Caco-2 (cell line): ENCODE measurements at regions not wholly inside any gene's neighbourhood (a gene's known extent, or its start where the extent isn't known, plus 50 kb on each side); places are given as distances from the start of the nearest gene placed in this dataset.
"Not testable (repeated sequence)": the region's sequence is repeated elsewhere in the genome, so short reads cannot be mapped to it uniquely, and the experiment has no call there.

Source experiments
- BruUV-seq: library from RNA; stranded (reverse); fragments of 400-500 nt; replicated peaks from 2 replicates; lab custom pipeline; 2021; lab: Mats Ljungman, UMichigan
- CTCF ChIA-PET: fragments of 300-600 bp; sonication (Branson Sonifier 250); formaldehyde crosslinking; loops from one replicate; lab custom pipeline; 2022; ENCODE audit warnings: antibody characterized with exemption; lab: Charles Lee
- POLR2A ChIA-PET: fragments of 300-600 bp; sonication (Branson Sonifier 250); formaldehyde crosslinking; loops from one replicate; lab custom pipeline; 2022; ENCODE audit warnings: antibody characterized with exemption; lab: Charles Lee
- DNase-seq, 2 experiments: peaks; one replicate each; pipeline versions ENCODE4 v3.0.0 to v3.0.0-alpha.2; 2020 to 2022
- H3K27me3 ChIP-seq: replicated peaks from 2 replicates; pipeline ENCODE4 v1.6.0; 2011; ENCODE audit warnings: low read length; ENCODE audit not compliant: control insufficient read depth, insufficient read depth
- H3K36me3 ChIP-seq: 2 replicates; pipeline ENCODE4 v1.5.1; 2011; ENCODE audit warnings: low read length; ENCODE audit not compliant: control insufficient read depth, insufficient read depth
- H3K4me1 ChIP-seq: fragments of 250-450 bp; sonication (Bioruptor Pico); 2 replicates; pipeline ENCODE4 v1.5.1; 2020; ENCODE audit warnings: mild to moderate bottlenecking
- H3K4me3 ChIP-seq: 2 replicates; pipeline ENCODE4 v1.5.1; 2011; ENCODE audit warnings: low read depth, mild to moderate bottlenecking, control low read depth, low read length
- H3K9me3 ChIP-seq: fragments of 250-450 bp; sonication (Bioruptor Pico); 2 replicates; pipeline ENCODE4 v1.5.1; 2020; ENCODE audit warnings: mild to moderate bottlenecking, moderate library complexity
- H3K27ac Mint-ChIP-seq: one replicate; pipeline ENCODE4 v1.8.0; 2022; ENCODE audit warnings: mixed read lengths; ENCODE audit not compliant: unreplicated experiment
- H3K27me3 Mint-ChIP-seq: one replicate; pipeline ENCODE4 v1.8.0; 2022; ENCODE audit warnings: mixed read lengths; ENCODE audit not compliant: insufficient read depth, unreplicated experiment
- H3K36me3 Mint-ChIP-seq: one replicate; pipeline ENCODE4 v1.8.0; 2022; ENCODE audit warnings: mild to moderate bottlenecking, mixed read lengths; ENCODE audit not compliant: insufficient read depth, unreplicated experiment
- H3K4me1 Mint-ChIP-seq: one replicate; pipeline ENCODE4 v1.8.0; 2022; ENCODE audit warnings: low read depth, mixed read lengths; ENCODE audit not compliant: unreplicated experiment
- H3K4me3 Mint-ChIP-seq: one replicate; pipeline ENCODE4 v1.8.0; 2022; ENCODE audit warnings: mild to moderate bottlenecking, moderate library complexity, mixed read lengths; ENCODE audit not compliant: unreplicated experiment
- H3K9me3 Mint-ChIP-seq: one replicate; pipeline ENCODE4 v1.8.0; 2022; ENCODE audit warnings: mixed read lengths; ENCODE audit not compliant: unreplicated experiment
- CTCF ChIP-seq, 2 experiments: fragments of 200-600 bp in 1 of 2; IDR thresholded peaks; 1 replicate in 1 of 2; 2 replicates in 1 of 2; pipeline versions ENCODE4 v1.5.1 to v1.8.0; 2011 to 2022; ENCODE audit warnings: antibody characterized with exemption in 1 of 2, control low read depth in 1 of 2, inconsistent platforms in 1 of 2, low read depth in 1 of 2, low read length in 1 of 2, mild to moderate bottlenecking in 1 of 2, moderate library complexity in 1 of 2; ENCODE audit not compliant: insufficient read depth in 1 of 2, severe bottlenecking in 1 of 2, unreplicated experiment in 1 of 2
- intact Hi-C: fragments of 100-400 bp; cut with micrococcal nuclease; formaldehyde crosslinking; loops from one replicate; pipeline ENCODE4 v1.10.0; 2022; ENCODE audit not compliant: unreplicated experiment

DNA sequence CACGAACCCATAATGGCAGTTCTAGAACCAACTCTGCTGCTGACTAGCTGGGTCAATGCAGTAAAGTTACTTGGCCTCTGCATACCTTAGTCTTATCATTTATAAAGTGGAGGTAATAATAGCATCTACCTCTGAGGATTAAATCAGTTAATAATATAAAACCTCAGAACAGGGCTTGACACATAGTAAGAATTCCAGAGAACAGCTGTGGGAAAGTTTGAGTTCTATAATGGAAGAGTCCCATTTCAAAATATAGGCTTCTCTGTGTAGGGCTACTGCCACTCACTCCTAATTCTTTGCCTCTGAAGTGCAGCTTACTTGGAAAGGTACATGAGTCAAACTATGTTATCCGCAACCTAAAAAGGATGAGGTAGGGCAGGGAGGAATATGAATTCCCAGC lies 269.2 kb upstream of the PRKD1 start:
- TF ChIP-seq CTCF (IDR thresholded peaks at IDR 0.05; ENCODE audit: insufficient read depth in 1 of 2, low read depth in 1 of 2, low read length in 1 of 2, severe bottlenecking in 1 of 2, unreplicated experiment in 1 of 2) = no peak
- Mint-ChIP-seq H3K4me1 (no peaks in the 10 kb centered on the region), H3K4me3 (no peak overlapping the region), H3K27ac (no peak overlapping the region), H3K36me3 (no peaks in the 10 kb centered on the region), H3K27me3 (peaks cover 5% of the 10 kb centered on the region), H3K9me3 (no peaks in the 10 kb centered on the region)
- Histone ChIP-seq H3K27me3 (no peaks in the 10 kb centered on the region), H3K9me3 (no peaks in the 10 kb centered on the region), H3K4me1 (no peaks in the 10 kb centered on the region), H3K4me3 (no peak overlapping the region), H3K36me3 (no peaks in the 10 kb centered on the region)
- POLR2A ChIA-PET = no interaction called here
- intact Hi-C loops = no loop called here
- CTCF ChIA-PET = no interaction called here
- no TSS peak for BruUV-seq
- no peak for DNase-seq

DNA sequence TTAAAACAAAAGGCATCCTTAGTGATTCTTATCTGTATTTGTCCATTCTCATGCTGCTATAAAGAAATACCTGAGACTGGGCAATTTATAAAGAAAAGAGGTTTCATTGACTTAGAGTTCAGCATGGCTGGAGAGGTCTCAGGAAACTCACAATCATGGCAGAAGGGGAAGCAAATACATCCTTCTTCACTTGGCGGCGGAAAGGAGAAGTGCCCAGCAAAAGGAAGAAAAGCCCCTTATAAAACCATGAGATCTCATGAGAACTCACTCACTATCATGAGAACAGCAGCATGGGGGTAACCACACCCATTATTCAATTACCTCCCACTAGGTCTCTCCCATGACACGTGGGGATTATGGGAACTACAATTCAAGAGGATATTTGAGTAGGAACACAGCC lies 271.1 kb upstream of the PRKD1 start:
- H3K27ac Mint-ChIP-seq, intact Hi-C loops, H3K9me3 Mint-ChIP-seq, H3K4me1 ChIP-seq, H3K27me3 Mint-ChIP-seq, POLR2A ChIA-PET, H3K36me3 ChIP-seq, H3K4me3 Mint-ChIP-seq, DNase-seq, H3K4me1 Mint-ChIP-seq, H3K9me3 ChIP-seq, BruUV-seq, CTCF ChIA-PET, H3K27me3 ChIP-seq, H3K36me3 Mint-ChIP-seq, H3K4me3 ChIP-seq: not testable (repeated sequence)

GRCh38 chr14:30204431-30204980 lies 276.9 kb upstream of the PRKD1 start:
- Mint-ChIP-seq H3K27me3 (peaks cover 5% of the 10 kb centered on the region), H3K27ac (no peak overlapping the region), H3K36me3 (no peaks in the 10 kb centered on the region), H3K9me3 (no peaks in the 10 kb centered on the region), H3K4me3 (no peak overlapping the region), H3K4me1 (no peaks in the 10 kb centered on the region)
- no peaks in the 10 kb centered on the region for H3K4me1 ChIP-seq
- no peaks in the 10 kb centered on the region for H3K9me3 ChIP-seq
- CTCF ChIA-PET = no interaction called here
- no peak overlapping the region for H3K4me3 ChIP-seq
- BruUV-seq = no TSS peak
- TF ChIP-seq CTCF (IDR thresholded peaks at IDR 0.05; ENCODE audit: insufficient read depth in 1 of 2, low read depth in 1 of 2, low read length in 1 of 2, severe bottlenecking in 1 of 2, unreplicated experiment in 1 of 2) = no peak
- POLR2A ChIA-PET = no interaction called here
- H3K27me3 ChIP-seq = no peaks in the 10 kb centered on the region
- no peaks in the 10 kb centered on the region for H3K36me3 ChIP-seq
- intact Hi-C loops = no loop called here
- DNase-seq = no peak

DNA sequence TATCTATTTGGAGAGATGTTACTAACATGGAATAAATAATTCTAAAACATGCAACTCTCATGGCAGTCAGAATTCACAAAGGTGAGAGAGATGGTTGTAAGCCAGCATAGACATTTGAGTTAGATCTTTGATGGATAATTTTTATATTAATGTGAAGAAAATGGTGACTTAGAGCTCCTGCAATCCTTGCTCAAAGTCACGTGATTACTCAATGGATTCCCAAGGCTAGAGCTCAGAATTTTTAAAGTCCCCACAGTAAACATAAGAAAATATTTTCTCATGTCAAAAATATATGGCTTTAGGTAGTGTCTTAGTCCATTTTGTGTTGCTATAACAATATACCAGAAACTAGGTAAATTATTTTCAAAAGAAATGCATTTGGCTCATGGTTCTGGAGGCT lies 281.5 kb upstream of the PRKD1 start:
- ChIA-PET POLR2A (no interaction called here), CTCF (no interaction called here)
- Mint-ChIP-seq H3K27ac (no peak overlapping the region), H3K4me1 (no peaks in the 10 kb centered on the region), H3K36me3 (no peaks in the 10 kb centered on the region), H3K4me3 (no peak overlapping the region), H3K27me3 (peaks cover 4% of the 10 kb centered on the region), H3K9me3 (no peaks in the 10 kb centered on the region)
- Histone ChIP-seq H3K4me1 (no peaks in the 10 kb centered on the region), H3K36me3 (no peaks in the 10 kb centered on the region), H3K4me3 (no peak overlapping the region), H3K9me3 (no peaks in the 10 kb centered on the region), H3K27me3 (no peaks in the 10 kb centered on the region)
- BruUV-seq = no TSS peak
- intact Hi-C loops = no loop called here
- TF ChIP-seq CTCF (IDR thresholded peaks at IDR 0.05; ENCODE audit: insufficient read depth in 1 of 2, low read depth in 1 of 2, low read length in 1 of 2, severe bottlenecking in 1 of 2, unreplicated experiment in 1 of 2) = no peak
- no peak for DNase-seq
